ENCODE measurements at regions not wholly inside any gene's neighbourhood (a gene's known extent, or its start where the extent isn't known, plus 50 kb on each side); places are given as distances from the start of the nearest gene placed in this dataset.
"Not testable (repeated sequence)": the region's sequence is repeated elsewhere in the genome, so short reads cannot be mapped to it uniquely, and the experiment has no call there.

GRCh38 chr15:56568466-56569167 is 103.7 kb upstream of the MNS1 start:
- ChIA-PET CTCF (interaction anchor here (1.1 kb wide), 1 partner anchor 32 kb away, joined by 3 read pairs; no protein-coding TSS in a partner anchor), POLR2A (interaction anchor here (0.6 kb wide), 1 partner anchor 244 kb away, joined by 4 read pairs; no protein-coding TSS in a partner anchor)
- ATAC-seq (no peak), DNase-seq (no peak)
- Mint-ChIP-seq H3K36me3 (ENCODE audit: low read depth) (no peaks in the 10 kb centered on the region), H3K4me3 (no peak overlapping the region), H3K27ac (no peak overlapping the region), H3K9me3 (ENCODE audit: insufficient read depth) (no peaks in the 10 kb centered on the region), H3K27me3 (ENCODE audit: low read depth) (peaks cover 19% of the 10 kb centered on the region), H3K4me1 (ENCODE audit: low read depth) (no peaks in the 10 kb centered on the region)

- DNase-seq (no peak), ATAC-seq (no peak)
- CTCF ChIA-PET: no interaction called here
- no peaks in the 10 kb centered on the region for H3K36me3 Mint-ChIP-seq (ENCODE audit: low read depth)
- peaks cover 12% of the 10 kb centered on the region for H3K9me3 Mint-ChIP-seq (ENCODE audit: insufficient read depth)
- POLR2A ChIA-PET: no interaction called here
- no peak overlapping the region for H3K4me3 Mint-ChIP-seq
- H3K27me3 Mint-ChIP-seq (ENCODE audit: low read depth): no peaks in the 10 kb centered on the region
- no peaks in the 10 kb centered on the region for H3K4me1 Mint-ChIP-seq (ENCODE audit: low read depth)
- H3K27ac Mint-ChIP-seq: no peak overlapping the region
These were observed 92.5 kb upstream of the MNS1 start for GRCh38 chr15:56557415-56557814.

GRCh38 chr15:56553486-56553885 is 88.5 kb upstream of the MNS1 start:
- ATAC-seq (no peak), DNase-seq (no peak)
- peaks cover 12% of the 10 kb centered on the region for H3K9me3 Mint-ChIP-seq (ENCODE audit: insufficient read depth)
- no peaks in the 10 kb centered on the region for H3K36me3 Mint-ChIP-seq (ENCODE audit: low read depth)
- ChIA-PET POLR2A (no interaction called here), CTCF (no interaction called here)
- H3K27ac Mint-ChIP-seq: no peak overlapping the region
- no peaks in the 10 kb centered on the region for H3K4me1 Mint-ChIP-seq (ENCODE audit: low read depth)
- no peak overlapping the region for H3K4me3 Mint-ChIP-seq
- H3K27me3 Mint-ChIP-seq (ENCODE audit: low read depth): no peaks in the 10 kb centered on the region

- H3K27me3 Mint-ChIP-seq (ENCODE audit: low read depth): no peaks in the 10 kb centered on the region
- H3K9me3 Mint-ChIP-seq (ENCODE audit: insufficient read depth): peaks cover 8% of the 10 kb centered on the region
- ChIA-PET POLR2A (no interaction called here), CTCF (no interaction called here)
- H3K36me3 Mint-ChIP-seq (ENCODE audit: low read depth): no peaks in the 10 kb centered on the region
- H3K4me1 Mint-ChIP-seq (ENCODE audit: low read depth): no peaks in the 10 kb centered on the region
- H3K27ac Mint-ChIP-seq: no peak overlapping the region
- DNase-seq (no peak), ATAC-seq (no peak)
- H3K4me3 Mint-ChIP-seq: no peak overlapping the region
These were observed 87.7 kb upstream of the MNS1 start for GRCh38 chr15:56552659-56553058.

GRCh38 chr15:56540570-56540969 is 75.6 kb upstream of the MNS1 start:
- DNase-seq; POLR2A ChIA-PET; H3K4me3 Mint-ChIP-seq; CTCF ChIA-PET; H3K27ac Mint-ChIP-seq; ATAC-seq; H3K36me3 Mint-ChIP-seq (ENCODE audit: low read depth): not testable (repeated sequence)
- H3K4me1 Mint-ChIP-seq (ENCODE audit: low read depth): peaks cover 12% of the 10 kb centered on the region
- peaks cover 16% of the 10 kb centered on the region for H3K27me3 Mint-ChIP-seq (ENCODE audit: low read depth)
- peaks cover 15% of the 10 kb centered on the region for H3K9me3 Mint-ChIP-seq (ENCODE audit: insufficient read depth)

GRCh38 chr15:56540157-56540556 is 75.2 kb upstream of the MNS1 start:
- ATAC-seq; CTCF ChIA-PET; H3K36me3 Mint-ChIP-seq (ENCODE audit: low read depth); POLR2A ChIA-PET; DNase-seq; H3K4me3 Mint-ChIP-seq; H3K27ac Mint-ChIP-seq: not testable (repeated sequence)
- Mint-ChIP-seq H3K4me1 (ENCODE audit: low read depth) (peaks cover 12% of the 10 kb centered on the region), H3K27me3 (ENCODE audit: low read depth) (peaks cover 16% of the 10 kb centered on the region), H3K9me3 (ENCODE audit: insufficient read depth) (peaks cover 15% of the 10 kb centered on the region)

- POLR2A ChIA-PET: interaction anchor here (0.6 kb wide), 1 partner anchor 1006 kb away, joined by 3 read pairs; no protein-coding TSS in a partner anchor
- Mint-ChIP-seq H3K36me3 (ENCODE audit: low read depth) (no peaks in the 10 kb centered on the region), H3K27ac (no peak overlapping the region), H3K4me3 (no peak overlapping the region), H3K4me1 (ENCODE audit: low read depth) (peaks cover 12% of the 10 kb centered on the region), H3K27me3 (ENCODE audit: low read depth) (peaks cover 13% of the 10 kb centered on the region), H3K9me3 (ENCODE audit: insufficient read depth) (peaks cover 5% of the 10 kb centered on the region)
- no peak for ATAC-seq
- DNase-seq: no peak
- CTCF ChIA-PET: no interaction called here
These were observed 74.1 kb upstream of the MNS1 start for GRCh38 chr15:56538901-56539545.

GRCh38 chr15:56537881-56538280 is 72.9 kb upstream of the MNS1 start:
- peak; percentile 95 for ATAC-seq
- no peak overlapping the region for H3K4me3 Mint-ChIP-seq
- H3K27me3 Mint-ChIP-seq (ENCODE audit: low read depth): peaks cover 12% of the 10 kb centered on the region
- no peaks in the 10 kb centered on the region for H3K36me3 Mint-ChIP-seq (ENCODE audit: low read depth)
- H3K27ac Mint-ChIP-seq: no peak overlapping the region
- peaks cover 12% of the 10 kb centered on the region for H3K4me1 Mint-ChIP-seq (ENCODE audit: low read depth)
- H3K9me3 Mint-ChIP-seq (ENCODE audit: insufficient read depth): no peaks in the 10 kb centered on the region
- peak; percentile 80 for DNase-seq
- POLR2A ChIA-PET: no interaction called here
- CTCF ChIA-PET: interaction anchor here (1.7 kb wide), 1 partner anchor 47 kb away, joined by 7 read pairs; no protein-coding TSS in a partner anchor

- H3K27ac Mint-ChIP-seq: no peak overlapping the region
- ChIA-PET CTCF (no interaction called here), POLR2A (no interaction called here)
- H3K4me1 Mint-ChIP-seq (ENCODE audit: low read depth): peaks cover 12% of the 10 kb centered on the region
- ATAC-seq: no peak
- H3K9me3 Mint-ChIP-seq (ENCODE audit: insufficient read depth): no peaks in the 10 kb centered on the region
- DNase-seq: no peak
- H3K4me3 Mint-ChIP-seq: no peak overlapping the region
- H3K36me3 Mint-ChIP-seq (ENCODE audit: low read depth): no peaks in the 10 kb centered on the region
- peaks cover 13% of the 10 kb centered on the region for H3K27me3 Mint-ChIP-seq (ENCODE audit: low read depth)
These were observed 69.8 kb upstream of the MNS1 start for GRCh38 chr15:56534728-56535127.

- peaks cover 7% of the 10 kb centered on the region for H3K27me3 Mint-ChIP-seq (ENCODE audit: low read depth)
- CTCF ChIA-PET: no interaction called here
These were observed 68.9 kb upstream of the MNS1 start for GRCh38 chr15:56533731-56534403.

GRCh38 chr15:56532721-56533460 is 68.0 kb upstream of the MNS1 start:
- no peaks in the 10 kb centered on the region for H3K9me3 Mint-ChIP-seq (ENCODE audit: insufficient read depth)
- H3K36me3 Mint-ChIP-seq (ENCODE audit: low read depth): no peaks in the 10 kb centered on the region
- ATAC-seq (no peak), DNase-seq (no peak)
- CTCF ChIA-PET: no interaction called here
- POLR2A ChIA-PET: no interaction called here
- H3K4me3 Mint-ChIP-seq: no peak overlapping the region
- peaks cover 5% of the 10 kb centered on the region for H3K27me3 Mint-ChIP-seq (ENCODE audit: low read depth)
- peaks cover 7% of the 10 kb centered on the region for H3K4me1 Mint-ChIP-seq (ENCODE audit: low read depth)
- no peak overlapping the region for H3K27ac Mint-ChIP-seq

More at GRCh38 chr15:56533731-56534403, 68.9 kb upstream of the MNS1 start:
- no peak overlapping the region for H3K27ac Mint-ChIP-seq
- no peaks in the 10 kb centered on the region for H3K36me3 Mint-ChIP-seq (ENCODE audit: low read depth)
- no peak overlapping the region for H3K4me3 Mint-ChIP-seq
- POLR2A ChIA-PET: no interaction called here
- DNase-seq (no peak), ATAC-seq (no peak)
- no peaks in the 10 kb centered on the region for H3K9me3 Mint-ChIP-seq (ENCODE audit: insufficient read depth)
- peaks cover 12% of the 10 kb centered on the region for H3K4me1 Mint-ChIP-seq (ENCODE audit: low read depth)

- H3K27me3 Mint-ChIP-seq (ENCODE audit: low read depth): peaks cover 5% of the 10 kb centered on the region
- DNase-seq (no peak), ATAC-seq (no peak)
- ChIA-PET CTCF (no interaction called here), POLR2A (no interaction called here)
- H3K4me3 Mint-ChIP-seq: no peak overlapping the region
- H3K27ac Mint-ChIP-seq: no peak overlapping the region
- no peaks in the 10 kb centered on the region for H3K4me1 Mint-ChIP-seq (ENCODE audit: low read depth)
- H3K9me3 Mint-ChIP-seq (ENCODE audit: insufficient read depth): no peaks in the 10 kb centered on the region
- H3K36me3 Mint-ChIP-seq (ENCODE audit: low read depth): no peaks in the 10 kb centered on the region
These were observed 65.2 kb upstream of the MNS1 start for GRCh38 chr15:56530157-56530556.

Measured in activated CD8-positive, alpha-beta T cell treated with anti-CD3 and anti-CD28 coated beads, Interleukin-2, amount 10 ng/mL, durations not matched to agents 7 days and 5 days (primary cell).